GM19452 (cell line): ENCODE measurements at regions not wholly inside any gene's neighbourhood (a gene's known extent, or its start where the extent isn't known, plus 50 kb on each side); places are given as distances from the start of the nearest gene placed in this dataset.
"Not testable (repeated sequence)": the region's sequence is repeated elsewhere in the genome, so short reads cannot be mapped to it uniquely, and the experiment has no call there.

Experiments
- ATAC-seq: cut with Tn5 transposase; IDR thresholded peaks from one replicate; pipeline ENCODE4 v1.9.1; 2021; ENCODE audit not compliant: unreplicated experiment

DNA sequence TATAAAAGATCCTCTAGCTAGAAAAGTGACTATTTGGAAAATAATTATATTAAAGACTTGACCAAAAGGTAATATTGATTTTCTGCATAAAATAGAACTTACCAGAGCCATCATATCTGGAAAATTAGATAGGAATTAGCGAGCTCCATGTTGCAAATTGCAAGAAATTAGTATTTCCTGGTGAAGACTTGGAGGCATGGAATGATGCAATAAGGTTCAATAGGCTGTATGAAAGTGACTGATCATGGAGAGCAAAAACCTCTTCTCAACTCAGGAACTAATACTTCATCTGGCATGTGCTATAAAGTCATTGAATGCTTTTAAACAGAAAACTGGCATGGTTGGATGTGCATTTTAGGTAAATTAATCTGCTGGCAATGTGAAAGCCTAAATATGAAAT is 66.3 kb upstream of the UFM1 start:
- no peak for ATAC-seq

DNA sequence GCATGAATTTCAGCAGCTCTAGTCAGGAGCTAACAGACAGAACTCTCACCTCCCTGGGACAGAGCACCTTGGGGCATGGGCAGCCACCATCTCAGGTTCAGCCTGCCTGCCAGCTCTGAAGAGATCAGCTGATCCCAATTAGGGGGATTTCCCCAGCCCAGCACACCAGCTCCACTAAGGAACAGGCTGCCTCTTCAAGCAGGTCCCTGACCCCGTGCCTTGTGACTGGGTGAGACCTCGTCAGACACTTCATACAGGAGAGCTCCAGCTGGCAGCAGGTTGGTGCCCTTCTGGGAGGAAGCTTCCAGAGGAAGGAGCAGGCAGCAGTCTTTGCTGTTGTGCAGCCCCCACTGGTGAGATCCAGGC is 84.5 kb upstream of the UFM1 start:
- ATAC-seq, result no peak

DNA sequence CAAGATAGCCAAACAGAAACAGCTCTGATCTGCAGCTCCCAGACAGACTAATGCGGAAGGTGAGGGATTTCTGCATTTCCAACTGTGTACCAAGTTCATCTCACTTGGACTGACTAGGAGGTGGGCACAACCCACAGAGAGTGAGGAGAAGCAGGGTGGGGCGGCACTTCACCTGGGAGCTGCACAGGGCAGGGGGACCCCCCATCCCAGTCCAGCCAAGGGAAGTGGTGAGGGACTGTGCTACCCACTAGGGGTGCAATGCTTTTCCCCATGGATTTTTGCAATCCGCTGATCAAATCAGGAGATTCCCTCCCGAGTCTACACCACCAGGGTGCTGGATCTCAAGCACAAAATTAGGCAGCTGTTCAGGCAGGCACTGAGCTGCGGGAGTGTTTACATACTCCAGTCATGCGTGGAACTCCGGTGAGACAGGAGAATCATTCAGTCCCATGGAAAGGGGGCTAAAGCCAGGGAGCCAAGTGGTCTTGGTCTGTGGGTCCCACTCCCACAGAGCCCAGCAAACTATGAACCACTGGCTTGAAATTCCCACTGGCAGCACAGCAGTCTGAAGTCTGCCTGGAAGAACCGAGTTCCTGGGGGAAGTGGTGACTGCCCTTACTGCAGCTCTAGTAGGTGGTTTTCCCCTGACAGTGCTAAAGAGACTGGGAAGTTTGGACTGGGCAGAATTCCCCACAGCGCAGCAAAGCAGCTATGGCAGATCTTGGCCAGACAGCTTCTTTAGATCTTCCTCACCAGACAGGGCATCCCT is 85.1 kb upstream of the UFM1 start:
- no peak for ATAC-seq

DNA sequence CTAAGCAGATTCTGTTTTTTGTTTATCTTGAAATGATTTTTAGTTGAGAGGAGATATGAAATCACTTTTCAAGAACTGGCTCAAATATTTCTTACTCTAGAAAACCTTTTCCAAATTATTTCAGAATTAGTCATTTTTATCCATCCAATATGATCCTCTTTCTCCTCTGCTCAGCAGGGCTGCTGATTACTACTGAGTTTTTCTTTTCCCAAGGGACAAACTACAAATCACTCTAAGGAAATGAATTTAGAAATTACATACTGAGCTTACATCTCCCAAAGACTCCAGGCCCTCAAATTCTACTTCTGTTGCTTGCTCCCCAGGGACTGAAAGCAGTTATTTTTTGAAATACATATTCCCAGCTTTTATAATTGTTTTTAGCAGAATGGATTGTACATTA is 87.4 kb upstream of the UFM1 start:
- ATAC-seq, result no peak

DNA sequence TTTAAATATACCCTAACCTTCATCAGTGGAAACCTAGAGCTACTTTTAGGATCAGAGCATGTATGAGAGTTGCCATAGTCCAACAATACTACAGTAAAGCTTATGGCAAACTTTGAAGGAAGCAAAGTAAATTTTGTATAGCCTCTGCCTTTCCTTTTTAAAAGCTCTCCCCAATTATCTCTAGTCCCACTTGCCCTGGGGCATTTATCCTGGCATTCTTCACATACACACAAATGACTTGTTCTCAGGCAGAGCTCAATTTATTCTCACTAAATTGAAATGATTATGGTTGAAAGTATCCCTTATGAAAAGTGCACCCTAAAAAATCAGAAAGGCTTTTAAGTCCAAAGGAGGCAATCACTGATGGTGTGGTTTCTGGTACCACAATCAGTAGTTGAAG is 94.1 kb upstream of the UFM1 start:
- no peak for ATAC-seq

DNA sequence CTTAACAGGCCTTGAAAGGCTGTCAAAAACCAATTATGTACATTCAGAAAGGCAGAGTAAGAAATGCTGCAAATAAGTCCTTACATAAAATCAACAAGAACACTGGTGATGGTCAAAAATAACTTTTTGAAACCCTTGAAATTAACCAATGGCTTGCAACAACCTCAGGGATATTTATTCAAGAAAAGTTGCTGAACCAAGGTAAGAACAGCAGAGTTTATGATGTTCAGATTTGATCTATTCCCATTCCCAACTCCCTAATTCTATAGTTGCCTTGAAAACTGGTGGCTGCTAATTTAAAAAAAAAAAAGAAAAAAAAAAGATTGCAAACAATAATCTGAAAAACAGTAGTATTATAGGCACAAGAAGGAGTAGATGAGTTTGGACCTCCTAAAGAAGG is 109.8 kb upstream of the UFM1 start:
- no peak for ATAC-seq

DNA sequence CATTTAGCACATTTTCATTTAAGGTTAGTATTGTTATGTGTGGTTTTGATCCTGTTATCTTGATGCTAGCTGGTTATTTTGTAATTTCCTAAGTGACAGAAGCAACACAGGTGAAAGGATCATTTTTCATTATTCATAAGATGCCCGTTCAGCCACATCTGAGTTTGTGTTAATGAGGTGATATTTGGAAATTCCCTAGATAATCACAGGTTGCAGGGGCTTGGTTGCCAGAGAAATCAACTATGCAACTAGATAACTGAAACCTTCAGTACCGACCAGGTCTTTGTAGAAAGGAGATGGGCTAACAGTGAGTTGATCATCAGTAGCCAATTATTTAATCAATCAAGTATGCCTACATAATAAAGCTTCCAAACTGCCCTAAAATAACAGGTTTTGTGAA is 121.3 kb upstream of the UFM1 start:
- no peak for ATAC-seq

DNA sequence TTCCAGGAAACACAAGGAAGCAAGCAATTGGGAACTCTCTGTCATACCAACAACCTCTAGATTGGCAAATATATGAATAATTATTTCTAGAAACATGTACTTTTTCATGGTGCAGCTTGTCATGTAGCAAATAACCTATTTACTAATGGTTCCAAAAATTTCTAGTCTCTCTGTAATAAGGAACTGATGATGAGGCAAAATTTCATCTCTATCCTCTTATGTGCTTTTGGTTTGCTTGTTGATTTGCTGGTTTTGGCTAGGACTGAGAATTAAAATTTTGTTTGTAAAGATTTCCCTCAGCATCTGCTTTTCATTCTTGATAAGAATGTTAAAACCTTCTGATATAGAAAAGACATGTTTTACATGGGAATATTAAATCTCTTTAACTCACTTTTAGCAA is 123.2 kb upstream of the UFM1 start:
- no peak for ATAC-seq

DNA sequence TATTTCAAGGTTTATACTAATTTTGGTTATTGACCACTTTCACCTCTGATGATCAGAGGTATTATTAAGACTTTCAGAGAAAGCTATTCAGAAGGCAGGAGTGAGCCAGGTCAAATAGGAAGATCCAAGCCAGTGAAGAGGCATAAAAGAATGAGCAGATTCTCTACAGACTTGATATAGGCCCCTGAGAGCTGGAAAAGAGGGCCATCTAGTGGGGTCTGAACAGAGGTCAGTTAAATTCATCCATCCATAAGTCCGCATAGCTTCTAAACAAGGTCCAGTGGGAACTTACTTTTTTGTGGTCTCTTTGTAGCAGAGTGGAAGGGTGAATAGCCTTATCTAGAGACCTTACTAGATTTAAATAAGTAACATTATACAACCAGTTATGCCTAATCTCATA is 126.6 kb upstream of the UFM1 start:
- ATAC-seq, result no peak

DNA sequence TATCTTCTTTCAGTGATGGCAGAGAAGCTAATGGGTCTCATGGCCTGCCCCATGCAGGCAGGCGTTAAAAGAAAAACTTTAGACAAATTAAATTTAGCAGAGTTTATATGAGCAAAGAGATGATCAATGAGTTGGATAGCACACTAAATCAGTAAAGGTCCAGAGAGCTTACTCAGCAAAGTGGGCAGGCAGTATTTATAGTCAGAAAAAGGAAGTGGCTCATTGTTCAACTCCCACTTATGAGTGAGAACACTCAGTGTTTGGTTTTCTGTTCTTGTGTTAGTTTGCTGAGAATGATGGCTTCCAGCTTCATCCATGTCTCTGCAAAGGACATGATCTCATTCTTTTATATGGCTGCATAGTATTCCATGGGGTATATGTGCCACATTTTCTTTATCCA is 128.5 kb upstream of the UFM1 start:
- not testable (repeated sequence) for ATAC-seq

DNA sequence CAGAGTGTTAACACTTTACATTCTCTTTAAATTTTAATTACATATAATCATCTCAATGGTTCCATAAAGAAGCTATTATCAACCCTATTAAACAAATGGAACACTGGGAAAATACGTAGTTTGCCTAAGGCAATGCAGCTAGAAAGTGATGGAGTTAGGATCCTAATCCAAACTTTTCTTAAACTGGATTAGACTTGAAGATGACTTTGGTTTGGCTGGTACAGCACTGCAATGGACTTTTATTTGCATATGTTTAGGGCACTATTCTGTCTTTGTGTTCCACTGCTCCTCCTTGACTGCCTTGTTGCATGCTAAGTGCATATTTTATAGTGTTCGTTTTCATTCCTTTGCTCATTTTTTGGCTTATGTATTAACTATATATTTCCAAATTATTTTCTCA is 133.5 kb upstream of the UFM1 start:
- ATAC-seq, result no peak

DNA sequence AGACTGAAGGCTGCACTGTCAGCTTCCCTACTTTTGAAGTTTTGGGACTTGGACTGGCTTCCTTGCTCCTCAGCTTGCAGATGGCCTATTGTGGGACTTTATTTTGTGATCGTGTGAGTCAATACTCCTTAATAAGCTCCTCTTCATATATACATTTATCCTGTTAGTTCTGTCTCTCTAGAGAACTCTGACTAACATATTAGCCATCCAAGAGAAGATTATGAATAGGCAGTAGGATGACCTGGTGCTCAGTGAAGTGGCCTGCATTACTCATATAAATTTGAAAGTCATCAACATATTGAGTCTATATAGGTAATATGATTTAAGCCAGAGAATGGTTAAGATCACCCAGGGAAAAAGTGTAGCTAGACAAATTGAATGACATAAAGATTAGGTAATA is 136.3 kb upstream of the UFM1 start:
- no peak for ATAC-seq

DNA sequence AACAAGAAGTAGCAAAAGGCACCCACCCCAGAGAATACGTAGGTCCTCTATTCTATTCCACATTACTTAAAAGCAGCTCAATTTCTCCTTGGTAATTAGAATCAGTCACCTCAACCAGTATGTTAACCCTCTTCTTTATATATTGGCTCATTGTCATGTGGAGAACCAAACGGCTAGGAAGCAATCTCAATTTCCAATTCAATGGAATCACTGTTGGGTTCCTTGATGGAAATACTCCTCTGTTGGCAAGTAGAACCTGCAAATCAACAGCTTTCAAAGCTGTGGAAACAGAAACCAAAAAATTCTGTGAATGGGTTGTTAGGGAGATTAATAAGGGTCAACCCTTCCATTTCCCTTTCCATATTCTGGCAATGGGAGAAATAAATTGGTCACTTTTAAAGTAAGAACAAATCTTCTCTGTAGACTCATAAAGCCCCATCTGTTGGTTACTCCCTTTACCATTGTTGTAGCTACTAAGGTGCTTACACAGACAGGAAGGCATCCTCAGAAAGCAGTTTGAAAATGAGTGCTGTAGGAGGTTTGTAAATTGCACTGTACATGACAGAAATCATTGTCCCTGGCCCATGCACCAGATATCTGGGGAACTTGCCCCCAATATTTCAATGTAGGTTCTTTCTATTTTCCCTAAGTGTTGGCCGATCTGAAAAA is 138.6 kb upstream of the UFM1 start:
- ATAC-seq, result no peak

DNA sequence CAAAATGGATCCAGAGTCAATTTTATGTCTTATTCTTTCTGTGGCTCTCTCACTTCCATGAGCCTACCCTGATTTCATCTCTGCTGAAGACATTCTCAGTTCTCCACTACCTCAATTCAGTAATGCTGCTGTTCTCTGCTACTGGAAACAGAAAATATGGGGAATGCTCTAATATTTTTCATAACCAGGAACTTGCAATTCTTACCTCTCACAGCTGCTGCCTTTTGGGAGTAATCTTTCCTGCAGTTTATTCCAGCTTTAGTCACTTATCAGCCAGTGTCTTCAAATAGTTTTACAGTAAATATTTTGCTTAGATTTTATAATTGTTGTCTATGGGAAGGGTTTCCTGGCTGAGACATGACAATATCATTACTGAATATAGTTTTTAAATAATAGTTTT is 145.1 kb upstream of the UFM1 start:
- ATAC-seq, result no peak

DNA sequence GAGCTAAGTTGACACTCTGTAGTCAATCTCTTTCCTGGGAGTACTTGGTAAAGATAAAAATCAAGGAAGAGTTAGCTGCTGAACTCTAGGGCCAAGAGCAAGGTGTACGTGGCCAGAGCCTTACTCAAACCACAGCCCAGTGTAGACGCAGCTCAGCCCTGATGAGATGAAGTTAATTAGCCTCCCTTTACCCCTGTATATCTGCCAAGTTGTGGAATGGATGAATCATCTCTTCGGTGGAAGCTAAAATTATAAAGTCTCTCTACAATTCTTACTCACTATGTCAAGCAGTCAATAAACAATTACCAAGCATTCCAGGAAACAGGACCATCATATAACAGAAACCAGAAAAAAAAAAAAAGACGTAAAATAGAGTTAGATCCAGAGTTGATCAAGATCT is 146.9 kb upstream of the UFM1 start:
- ATAC-seq, result no peak

DNA sequence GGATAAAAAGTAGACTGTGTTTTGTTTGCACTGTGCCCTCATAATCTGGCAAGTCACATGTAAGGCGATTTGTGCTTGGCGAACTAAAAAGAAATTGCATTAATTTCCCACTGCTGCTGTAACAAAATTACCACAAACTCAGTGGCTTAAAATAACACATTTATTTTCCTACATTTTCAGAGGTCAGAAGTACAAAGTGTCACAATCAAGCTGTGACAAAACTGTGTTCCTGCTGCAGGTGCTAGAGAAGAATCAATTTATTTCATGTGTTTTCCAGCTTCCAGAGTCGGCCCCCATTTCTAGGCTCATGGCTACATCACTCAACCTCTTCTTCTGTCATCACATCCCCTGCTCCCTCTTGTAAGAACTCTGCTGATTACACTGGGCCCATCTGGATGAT is 158.6 kb upstream of the UFM1 start:
- no peak for ATAC-seq

DNA sequence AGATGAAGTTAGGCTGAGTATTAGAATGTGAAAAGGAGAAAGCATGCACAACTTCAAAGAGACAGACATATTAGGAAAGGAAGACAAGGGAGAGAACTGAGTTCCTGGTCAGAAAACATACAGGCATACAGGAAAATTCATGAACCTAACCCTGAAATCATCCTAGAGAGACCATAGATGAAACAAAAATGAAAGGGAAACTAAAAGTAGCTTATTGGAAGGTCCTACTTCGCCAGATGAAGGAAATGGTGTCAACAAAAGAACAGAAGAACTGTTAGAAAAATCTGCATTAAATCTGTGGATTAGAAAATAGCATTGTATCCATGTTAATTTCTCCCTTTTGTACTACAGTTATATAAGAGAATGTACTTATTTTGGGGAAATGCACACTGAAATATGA is 169.0 kb upstream of the UFM1 start:
- no peak for ATAC-seq

DNA sequence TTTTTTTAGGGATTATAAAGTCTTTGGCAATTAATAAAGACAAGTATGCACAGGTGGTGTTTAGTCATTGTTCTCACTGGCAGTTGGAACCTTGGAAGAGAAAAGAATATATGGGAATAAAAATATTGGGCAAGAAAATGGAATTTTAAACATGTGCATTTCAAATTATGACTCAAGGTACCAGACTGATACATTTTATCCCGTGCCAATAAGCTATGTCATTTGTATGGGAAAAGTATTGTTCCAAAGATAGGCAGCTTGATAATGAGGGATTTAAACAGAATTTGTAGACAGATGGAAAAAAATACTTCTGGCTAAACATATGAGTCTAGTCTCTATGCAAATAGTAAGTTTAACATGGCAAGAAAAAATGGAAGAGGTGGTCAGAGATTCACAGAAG is 169.5 kb upstream of the UFM1 start:
- no peak for ATAC-seq

DNA sequence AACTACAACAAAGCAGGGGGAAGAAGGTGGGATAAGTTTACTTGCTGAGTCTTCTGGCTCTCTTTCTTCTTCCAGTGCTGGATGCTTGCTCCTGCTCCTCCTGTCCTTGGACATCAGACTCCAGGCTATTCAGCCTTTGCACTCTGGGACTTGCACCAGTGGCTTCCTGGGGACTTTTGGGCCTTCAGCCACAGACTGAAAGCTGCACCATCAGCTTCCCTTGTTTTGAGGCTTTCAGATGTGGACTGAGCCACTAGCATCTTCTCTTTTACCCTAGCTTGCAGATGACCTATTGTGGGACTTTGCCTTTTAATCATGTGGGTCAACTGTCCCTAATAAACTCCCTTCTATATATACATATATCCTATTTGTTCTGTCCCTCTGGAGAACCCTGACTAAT is 173.0 kb upstream of the UFM1 start:
- no peak for ATAC-seq

DNA sequence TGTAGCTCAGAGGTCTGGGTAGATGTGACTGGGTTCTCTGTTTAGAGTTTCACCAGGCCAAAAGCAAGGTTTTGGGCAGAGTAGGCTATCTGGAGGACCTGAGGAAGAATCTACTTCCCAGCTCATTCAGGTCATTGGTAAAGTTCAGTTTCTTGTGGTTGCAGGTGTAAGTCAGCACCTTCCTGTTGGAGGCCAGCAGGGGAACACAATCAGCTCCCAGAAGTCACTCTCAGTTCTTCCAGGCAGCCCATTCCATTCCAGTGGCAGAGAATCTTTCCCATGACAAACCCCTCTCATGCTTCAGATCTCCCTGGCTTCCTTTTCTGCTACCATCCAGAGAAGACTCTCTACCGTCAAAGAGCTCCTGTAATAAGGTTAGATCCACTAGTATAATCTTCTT is 176.2 kb upstream of the UFM1 start:
- no peak for ATAC-seq

DNA sequence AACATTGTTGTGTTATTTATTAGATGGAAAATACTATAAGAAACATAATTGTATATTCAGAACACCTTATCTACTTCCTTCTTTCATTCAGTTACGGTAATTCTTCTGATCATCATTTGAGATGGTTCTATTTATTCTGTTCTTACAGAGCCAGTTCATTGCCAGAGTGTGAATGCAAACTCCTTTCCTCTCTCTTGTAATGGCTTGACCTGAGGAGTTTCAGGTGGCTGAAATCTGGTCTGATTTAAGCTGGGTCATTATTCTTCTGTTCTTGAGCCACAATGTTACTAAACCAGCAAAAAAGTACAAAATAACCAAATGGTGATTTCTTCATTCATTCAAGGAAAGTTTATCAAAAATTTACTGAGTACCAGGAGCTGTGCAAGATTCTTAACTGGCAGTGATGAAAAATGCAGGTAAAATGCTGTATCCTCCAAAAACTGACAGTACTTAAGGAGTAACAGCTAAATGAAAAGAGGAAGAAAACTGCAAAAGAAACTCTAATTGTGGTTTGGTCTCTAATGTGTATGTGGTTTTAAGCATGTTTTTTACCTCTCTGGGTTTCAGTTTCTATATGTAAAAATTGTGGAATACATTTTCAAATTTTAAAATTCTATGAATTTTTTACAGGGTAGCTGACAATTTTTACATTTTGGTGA is 182.4 kb upstream of the UFM1 start:
- ATAC-seq, result peak; percentile 96

DNA sequence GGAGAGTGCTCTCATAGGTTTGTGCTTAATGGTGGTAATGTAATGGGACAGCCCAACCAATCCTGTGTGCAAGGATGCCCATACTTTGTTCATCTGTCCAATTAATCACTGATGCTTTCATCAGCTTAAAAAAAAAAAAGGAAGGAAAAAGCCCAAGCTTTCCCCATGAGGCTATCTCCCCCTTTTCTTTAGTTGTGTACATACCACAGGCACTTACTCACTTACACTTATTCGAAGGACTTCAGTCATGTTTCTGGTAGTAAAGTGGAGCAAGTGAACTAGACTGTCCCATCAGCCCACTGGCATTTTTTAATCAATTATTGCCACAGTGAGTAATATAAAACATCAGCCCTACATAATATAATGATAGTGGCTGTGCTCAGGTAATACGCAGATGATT is 183.5 kb upstream of the UFM1 start:
- ATAC-seq, result no peak

DNA sequence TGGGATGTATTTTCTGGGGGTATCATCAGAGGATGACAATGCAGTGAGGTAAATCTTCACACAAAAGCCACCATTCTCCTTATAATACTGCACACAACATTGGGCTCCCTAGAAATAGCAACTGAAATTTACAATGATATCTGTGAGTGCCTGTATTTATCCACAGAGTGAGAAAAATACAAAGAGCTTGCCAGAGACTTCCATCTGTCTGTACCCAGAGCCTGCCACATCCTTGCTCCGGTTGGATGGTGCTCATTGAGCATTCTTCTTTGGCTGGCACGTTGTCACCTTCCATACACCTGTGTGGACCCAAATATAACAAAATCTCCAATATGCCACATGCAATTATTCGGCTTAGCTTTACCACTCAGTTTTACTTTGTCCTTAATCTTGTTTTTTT is 189.5 kb upstream of the UFM1 start:
- ATAC-seq, result no peak
